Upper lobe of right lung (tissue), 1 donor: ENCODE measurements at regions not wholly inside any gene's neighbourhood (a gene's known extent, or its start where the extent isn't known, plus 50 kb on each side); places are given as distances from the start of the nearest gene placed in this dataset.

Experiments
- ATAC-seq: fragments of 200-7000 bp; cut with Tn5 transposase; one replicate; pipeline ENCODE4 v1.9.1; 2020; ENCODE audit warnings: mild to moderate bottlenecking, moderate library complexity
- DNase-seq: peaks from one replicate; pipeline ENCODE4 v3.0.0-alpha.2; 2020
- H3K27ac ChIP-seq: fragments of 200-600 bp; one replicate; pipeline ENCODE4 v1.8.0; 2022
- H3K27me3 ChIP-seq: fragments of 200-600 bp; one replicate; pipeline ENCODE4 v1.8.0; 2022; ENCODE audit warnings: mild to moderate bottlenecking
- H3K36me3 ChIP-seq: fragments of 200-600 bp; one replicate; pipeline ENCODE4 v1.8.0; 2022
- H3K4me1 ChIP-seq: fragments of 200-600 bp; one replicate; pipeline ENCODE4 v1.8.0; 2022
- H3K4me3 ChIP-seq: fragments of 200-600 bp; one replicate; pipeline ENCODE4 v1.8.0; 2022; ENCODE audit warnings: mild to moderate bottlenecking
- H3K9me3 ChIP-seq: fragments of 200-600 bp; one replicate; pipeline ENCODE4 v1.8.0; 2022
- intact Hi-C: fragments of 100-400 bp; cut with DNase I; formaldehyde crosslinking; loops from one replicate; pipeline ENCODE4 v1.11.0; 2022
- TF ChIP-seq, protein P1 (sequence below): fragments of 200-600 bp; IDR thresholded peaks from one replicate; pipeline ENCODE4 v1.8.0; 2022; ENCODE audit warnings: antibody characterized with exemption
- donor health status: DM: no; HTN: yes; CAD: no; lungs with severe emphysema.

DNA sequence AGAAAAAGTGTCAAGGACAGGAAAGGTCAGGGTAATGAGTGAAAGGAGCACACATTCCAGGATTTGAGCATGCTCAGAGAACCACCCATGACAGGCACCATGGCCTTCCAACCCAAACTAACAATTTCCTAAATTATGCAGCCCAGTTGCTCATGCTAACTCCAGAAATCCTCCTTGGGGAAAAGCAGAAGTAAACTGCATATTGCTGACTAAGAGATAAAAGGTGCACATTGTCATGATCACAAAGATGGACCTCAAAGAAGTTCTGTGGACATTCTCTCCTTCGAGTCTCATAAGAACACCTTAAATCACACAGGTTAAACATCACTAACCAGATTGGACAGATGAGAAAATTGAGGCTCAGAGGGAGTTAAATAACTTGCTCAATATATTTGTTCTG is 97.6 kb upstream of the SLC25A36 start:
- TF ChIP-seq, protein P1, sequence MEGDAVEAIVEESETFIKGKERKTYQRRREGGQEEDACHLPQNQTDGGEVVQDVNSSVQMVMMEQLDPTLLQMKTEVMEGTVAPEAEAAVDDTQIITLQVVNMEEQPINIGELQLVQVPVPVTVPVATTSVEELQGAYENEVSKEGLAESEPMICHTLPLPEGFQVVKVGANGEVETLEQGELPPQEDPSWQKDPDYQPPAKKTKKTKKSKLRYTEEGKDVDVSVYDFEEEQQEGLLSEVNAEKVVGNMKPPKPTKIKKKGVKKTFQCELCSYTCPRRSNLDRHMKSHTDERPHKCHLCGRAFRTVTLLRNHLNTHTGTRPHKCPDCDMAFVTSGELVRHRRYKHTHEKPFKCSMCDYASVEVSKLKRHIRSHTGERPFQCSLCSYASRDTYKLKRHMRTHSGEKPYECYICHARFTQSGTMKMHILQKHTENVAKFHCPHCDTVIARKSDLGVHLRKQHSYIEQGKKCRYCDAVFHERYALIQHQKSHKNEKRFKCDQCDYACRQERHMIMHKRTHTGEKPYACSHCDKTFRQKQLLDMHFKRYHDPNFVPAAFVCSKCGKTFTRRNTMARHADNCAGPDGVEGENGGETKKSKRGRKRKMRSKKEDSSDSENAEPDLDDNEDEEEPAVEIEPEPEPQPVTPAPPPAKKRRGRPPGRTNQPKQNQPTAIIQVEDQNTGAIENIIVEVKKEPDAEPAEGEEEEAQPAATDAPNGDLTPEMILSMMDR: no peak
- no peak for ATAC-seq
- Histone ChIP-seq H3K27me3 (no peaks in the 10 kb centered on the region), H3K36me3 (no peaks in the 10 kb centered on the region), H3K9me3 (no peaks in the 10 kb centered on the region), H3K4me3 (no peak overlapping the region), H3K27ac (no peak overlapping the region), H3K4me1 (no peaks in the 10 kb centered on the region)
- intact Hi-C loops: no loop called here
- DNase-seq: no peak

DNA sequence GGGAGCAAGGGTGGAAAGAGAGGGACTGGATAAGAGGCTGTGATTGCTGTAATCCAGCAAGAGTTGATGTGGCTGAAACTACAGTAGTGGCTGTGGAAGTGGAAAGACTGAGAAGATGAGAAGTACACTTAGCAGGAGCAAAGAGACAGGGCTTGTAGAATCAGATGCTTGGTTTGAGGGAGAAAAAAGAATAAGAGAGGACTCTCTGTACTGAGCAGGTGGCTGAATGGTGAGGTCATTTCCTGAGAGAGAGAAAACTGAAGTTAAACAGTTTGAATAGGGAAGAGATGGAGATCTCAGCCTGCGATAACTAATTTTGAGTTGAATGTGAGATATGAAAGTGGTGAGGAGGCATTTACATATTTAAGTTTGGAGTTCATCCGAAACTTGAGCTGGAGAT is 95.8 kb upstream of the SLC25A36 start:
- Histone ChIP-seq H3K27me3 (no peaks in the 10 kb centered on the region), H3K36me3 (no peaks in the 10 kb centered on the region), H3K9me3 (no peaks in the 10 kb centered on the region), H3K27ac (no peak overlapping the region), H3K4me1 (no peaks in the 10 kb centered on the region), H3K4me3 (no peak overlapping the region)
- ATAC-seq: no peak
- intact Hi-C loops: no loop called here
- TF ChIP-seq, protein P1: no peak
- DNase-seq: no peak

GRCh38 chr3:140848666-140849065 is 93.0 kb upstream of the SLC25A36 start:
- intact Hi-C loops: no loop called here
- no peaks in the 10 kb centered on the region for H3K9me3 ChIP-seq
- TF ChIP-seq, protein P1: no peak
- H3K36me3 ChIP-seq: no peaks in the 10 kb centered on the region
- H3K4me1 ChIP-seq: no peaks in the 10 kb centered on the region
- no peak overlapping the region for H3K27ac ChIP-seq
- no peak overlapping the region for H3K4me3 ChIP-seq
- no peaks in the 10 kb centered on the region for H3K27me3 ChIP-seq
- DNase-seq (no peak), ATAC-seq (no peak)

DNA sequence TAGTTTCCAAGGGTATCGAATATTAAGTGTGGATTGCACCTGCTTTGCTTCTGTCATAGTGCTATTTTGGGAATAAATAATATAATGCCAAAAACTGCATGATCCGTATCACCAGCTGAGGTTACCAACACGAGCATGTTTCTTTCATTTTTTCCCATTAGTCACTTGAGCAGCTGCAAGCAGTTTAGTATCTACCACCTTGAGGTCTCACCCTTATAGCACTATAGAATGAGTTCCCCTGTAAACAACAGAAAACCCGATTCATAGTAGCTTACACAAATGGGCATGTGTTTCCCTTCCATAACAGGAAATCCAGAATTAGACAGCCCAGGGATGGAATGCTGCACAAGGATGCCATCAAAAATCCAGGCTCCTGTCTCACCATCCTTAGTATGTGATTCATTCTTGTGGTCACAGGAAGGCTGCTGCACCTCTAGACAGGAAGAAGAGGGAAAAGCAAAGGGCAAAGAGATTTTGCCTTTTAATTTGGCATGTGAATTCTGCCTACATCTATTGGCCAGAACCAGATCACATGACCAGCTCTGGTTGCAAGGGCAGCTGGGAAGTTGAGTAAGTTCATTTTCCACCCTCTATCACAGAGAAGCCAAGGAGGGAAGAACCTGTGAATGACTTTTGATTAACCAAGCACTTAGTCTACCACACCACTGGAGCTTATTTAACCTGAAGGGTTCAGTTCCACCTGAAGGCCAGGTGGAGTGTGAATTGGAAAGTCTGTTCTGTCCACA is 91.3 kb upstream of the SLC25A36 start:
- DNase-seq (no peak), ATAC-seq (no peak)
- Histone ChIP-seq H3K4me1 (no peaks in the 10 kb centered on the region), H3K36me3 (no peaks in the 10 kb centered on the region), H3K27me3 (no peaks in the 10 kb centered on the region), H3K27ac (no peak overlapping the region), H3K9me3 (no peaks in the 10 kb centered on the region), H3K4me3 (no peak overlapping the region)
- intact Hi-C loops: no loop called here
- TF ChIP-seq, protein P1: no peak

DNA sequence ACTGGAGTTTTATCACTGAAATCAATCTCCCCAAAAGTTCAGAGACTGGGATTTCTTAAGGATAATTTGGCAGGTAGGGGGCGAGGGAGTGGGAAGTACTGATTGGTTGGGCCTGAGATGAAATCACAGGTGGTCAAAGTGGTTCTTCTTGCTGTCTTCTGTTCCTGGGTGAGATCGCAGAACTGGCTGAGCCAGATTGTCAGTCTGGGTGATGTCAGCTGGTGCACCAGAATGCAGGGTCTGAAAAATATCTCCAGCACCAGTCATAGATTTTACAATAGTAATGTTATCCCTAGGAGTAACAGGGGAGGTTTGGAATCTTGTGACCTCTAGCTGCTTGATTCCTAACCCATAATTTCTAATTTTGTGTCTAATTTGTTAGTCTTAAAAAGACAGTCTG is 86.7 kb upstream of the SLC25A36 start:
- intact Hi-C loops: no loop called here
- Histone ChIP-seq H3K27me3 (no peaks in the 10 kb centered on the region), H3K9me3 (no peaks in the 10 kb centered on the region), H3K27ac (no peak overlapping the region), H3K36me3 (no peaks in the 10 kb centered on the region), H3K4me1 (no peaks in the 10 kb centered on the region), H3K4me3 (no peak overlapping the region)
- TF ChIP-seq, protein P1: no peak
- no peak for DNase-seq
- no peak for ATAC-seq

DNA sequence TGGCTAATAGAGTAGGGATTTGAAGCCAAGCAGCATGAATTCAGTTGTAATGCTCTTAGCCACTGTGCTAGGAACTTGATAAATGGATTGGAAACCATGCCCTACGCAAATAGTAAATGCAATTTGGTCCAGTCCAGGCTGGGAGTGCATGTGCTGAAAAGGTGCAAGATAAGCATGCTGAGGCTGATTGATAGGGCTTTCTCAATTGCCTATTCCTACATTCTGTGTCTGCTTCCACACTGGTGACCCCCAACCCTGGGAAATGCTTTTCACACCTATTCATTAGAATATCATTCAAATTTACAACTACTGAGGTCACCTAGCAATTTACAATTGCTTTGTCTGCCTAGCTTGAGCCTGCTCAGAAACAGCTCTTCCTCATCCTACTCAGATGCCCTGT is 84.7 kb upstream of the SLC25A36 start:
- no peaks in the 10 kb centered on the region for H3K4me1 ChIP-seq
- intact Hi-C loops: no loop called here
- no peak overlapping the region for H3K4me3 ChIP-seq
- no peak overlapping the region for H3K27ac ChIP-seq
- H3K36me3 ChIP-seq: no peaks in the 10 kb centered on the region
- H3K27me3 ChIP-seq: no peaks in the 10 kb centered on the region
- no peak for DNase-seq
- H3K9me3 ChIP-seq: no peaks in the 10 kb centered on the region
- TF ChIP-seq, protein P1: no peak
- no peak for ATAC-seq
